Epithelial cell of proximal tubule (primary cell): ENCODE measurements at regions not wholly inside any gene's neighbourhood (a gene's known extent, or its start where the extent isn't known, plus 50 kb on each side); places are given as distances from the start of the nearest gene placed in this dataset.

Source experiments
- DNase-seq: peaks from one replicate; pipeline ENCODE4 v3.0.0-alpha.2; 2011; ENCODE audit warnings: low read depth
- H3K4me3 ChIP-seq: 2 replicates; pipeline ENCODE4 v1.5.1; 2011; ENCODE audit warnings: low read depth, mild to moderate bottlenecking, low read length
- TF ChIP-seq, protein P1 (sequence below): conservative IDR thresholded peaks from 2 replicates; pipeline ENCODE4 v1.5.1; 2012; ENCODE audit warnings: low read depth, mild to moderate bottlenecking, low read length

DNA sequence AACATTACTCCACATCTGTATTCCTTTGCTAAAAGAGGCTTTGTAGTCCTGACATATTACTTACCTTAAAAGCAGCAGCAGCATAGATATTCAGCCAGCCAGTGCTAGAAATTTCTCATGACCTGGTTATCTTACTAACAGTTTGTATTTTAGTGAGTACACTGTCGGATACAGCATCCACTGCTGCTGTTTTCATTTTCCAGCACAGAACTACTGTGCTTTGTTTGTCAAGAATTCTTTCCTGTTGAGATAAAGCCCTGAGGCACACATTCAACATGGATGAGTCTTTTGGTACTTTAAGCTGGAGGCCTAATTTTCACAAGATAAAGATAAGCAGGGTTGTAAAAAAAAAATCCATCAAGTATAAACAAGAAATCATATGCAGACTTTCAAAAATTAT, 311.2 kb upstream of the OPRM1 start:
- TF ChIP-seq, protein P1, sequence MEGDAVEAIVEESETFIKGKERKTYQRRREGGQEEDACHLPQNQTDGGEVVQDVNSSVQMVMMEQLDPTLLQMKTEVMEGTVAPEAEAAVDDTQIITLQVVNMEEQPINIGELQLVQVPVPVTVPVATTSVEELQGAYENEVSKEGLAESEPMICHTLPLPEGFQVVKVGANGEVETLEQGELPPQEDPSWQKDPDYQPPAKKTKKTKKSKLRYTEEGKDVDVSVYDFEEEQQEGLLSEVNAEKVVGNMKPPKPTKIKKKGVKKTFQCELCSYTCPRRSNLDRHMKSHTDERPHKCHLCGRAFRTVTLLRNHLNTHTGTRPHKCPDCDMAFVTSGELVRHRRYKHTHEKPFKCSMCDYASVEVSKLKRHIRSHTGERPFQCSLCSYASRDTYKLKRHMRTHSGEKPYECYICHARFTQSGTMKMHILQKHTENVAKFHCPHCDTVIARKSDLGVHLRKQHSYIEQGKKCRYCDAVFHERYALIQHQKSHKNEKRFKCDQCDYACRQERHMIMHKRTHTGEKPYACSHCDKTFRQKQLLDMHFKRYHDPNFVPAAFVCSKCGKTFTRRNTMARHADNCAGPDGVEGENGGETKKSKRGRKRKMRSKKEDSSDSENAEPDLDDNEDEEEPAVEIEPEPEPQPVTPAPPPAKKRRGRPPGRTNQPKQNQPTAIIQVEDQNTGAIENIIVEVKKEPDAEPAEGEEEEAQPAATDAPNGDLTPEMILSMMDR = no peak
- DNase-seq = no peak
- H3K4me3 ChIP-seq = no peak overlapping the region

DNA sequence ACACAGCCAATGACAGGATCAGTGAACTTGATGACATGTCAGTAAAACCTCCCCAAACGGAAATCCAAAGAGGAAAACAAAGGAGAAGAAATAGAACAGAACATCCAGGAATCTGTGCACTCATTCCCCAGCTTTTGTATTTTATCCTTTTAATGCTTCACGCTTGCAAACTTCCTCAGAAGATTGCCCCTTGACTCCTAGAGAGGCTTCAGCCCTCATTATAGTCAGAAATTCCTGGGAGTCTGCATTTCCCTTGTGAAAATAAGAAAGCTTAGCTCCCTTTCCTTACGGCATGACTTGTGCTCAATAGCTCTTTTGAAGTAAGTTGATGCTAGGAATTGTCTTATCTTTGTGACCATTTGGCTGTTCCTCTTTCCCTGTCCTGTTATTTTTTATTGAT, 313.6 kb upstream of the OPRM1 start:
- TF ChIP-seq, protein P1 = no peak
- no peak overlapping the region for H3K4me3 ChIP-seq
- no peak for DNase-seq

DNA sequence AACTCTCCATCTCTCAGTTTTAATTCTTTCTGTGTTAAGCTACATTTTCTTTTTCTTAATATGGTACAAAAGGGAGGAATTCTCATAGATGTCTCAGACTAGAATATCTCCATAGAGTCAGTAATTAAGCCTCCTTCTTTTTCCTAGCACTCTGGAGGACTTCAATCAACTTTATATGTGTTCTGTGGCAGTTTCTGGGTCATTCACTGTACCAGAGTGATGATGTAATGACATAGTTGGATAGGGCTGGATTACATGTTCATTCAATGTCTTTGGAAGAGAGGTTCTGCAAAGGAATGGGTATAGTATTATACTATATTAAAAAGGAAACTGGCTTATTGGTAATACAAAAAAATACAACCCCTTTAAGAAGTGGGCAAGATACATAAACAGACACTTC, 318.3 kb upstream of the OPRM1 start:
- H3K4me3 ChIP-seq = no peak overlapping the region
- DNase-seq = no peak
- TF ChIP-seq, protein P1 = no peak

DNA sequence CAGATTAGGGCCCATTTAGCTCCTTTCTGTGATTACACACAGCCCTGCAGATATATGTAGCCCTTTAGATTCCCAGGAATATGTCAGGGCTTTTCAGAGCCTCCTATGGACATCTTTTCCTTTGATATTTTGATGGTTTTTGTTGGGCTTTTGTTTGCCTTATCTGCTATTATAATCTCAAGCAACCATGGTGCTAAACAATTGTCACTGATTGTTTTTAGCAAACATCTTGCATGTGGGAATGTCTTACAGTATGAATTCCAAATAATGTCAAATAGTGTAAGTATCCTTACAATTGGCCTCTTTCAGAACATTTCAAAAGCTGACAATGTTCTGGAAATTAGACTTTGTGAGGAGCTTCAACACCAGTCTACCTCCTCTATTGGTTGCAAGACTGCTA, 333.6 kb upstream of the OPRM1 start:
- DNase-seq = no peak
- H3K4me3 ChIP-seq = no peak overlapping the region
- TF ChIP-seq, protein P1 = no peak

DNA sequence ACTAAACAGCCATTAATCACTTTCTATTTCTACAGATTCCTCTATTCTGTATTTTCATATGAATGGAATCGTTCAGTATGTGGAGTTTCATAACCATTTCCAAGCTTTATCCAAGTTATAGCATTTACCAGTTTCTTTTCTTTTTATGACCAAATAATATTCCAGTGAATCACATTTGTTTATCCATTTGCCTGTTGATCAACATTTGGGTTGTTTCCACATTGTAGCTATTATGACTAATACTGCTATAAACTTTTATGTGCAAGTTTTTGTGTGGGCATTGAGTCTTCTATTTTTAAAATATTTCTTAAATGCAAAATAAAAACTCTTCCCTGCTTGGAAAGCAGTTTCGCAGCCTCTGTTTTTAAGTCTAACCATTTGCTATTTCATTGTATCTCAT, 336.4 kb upstream of the OPRM1 start:
- no peak for DNase-seq
- TF ChIP-seq, protein P1 = no peak
- no peak overlapping the region for H3K4me3 ChIP-seq

DNA sequence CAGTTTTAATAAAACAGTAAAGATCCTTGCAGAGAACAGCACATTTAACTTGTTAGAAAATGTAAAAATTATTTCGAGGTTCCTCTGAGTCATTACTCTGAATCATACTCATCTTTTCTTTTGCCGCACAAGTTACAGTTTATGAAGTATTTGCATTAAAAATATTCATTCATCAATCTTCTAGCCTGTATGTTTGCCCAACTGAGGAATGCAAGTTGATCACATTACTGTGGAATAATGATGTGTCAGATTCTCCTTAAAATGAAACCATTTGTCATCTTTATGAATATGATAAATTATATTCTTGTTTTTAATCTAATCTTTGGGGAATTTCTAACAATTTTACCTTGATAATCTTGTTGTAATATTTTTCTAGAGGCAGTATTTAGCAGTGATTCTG, 340.4 kb upstream of the OPRM1 start:
- TF ChIP-seq, protein P1 = no peak
- no peak overlapping the region for H3K4me3 ChIP-seq
- no peak for DNase-seq

DNA sequence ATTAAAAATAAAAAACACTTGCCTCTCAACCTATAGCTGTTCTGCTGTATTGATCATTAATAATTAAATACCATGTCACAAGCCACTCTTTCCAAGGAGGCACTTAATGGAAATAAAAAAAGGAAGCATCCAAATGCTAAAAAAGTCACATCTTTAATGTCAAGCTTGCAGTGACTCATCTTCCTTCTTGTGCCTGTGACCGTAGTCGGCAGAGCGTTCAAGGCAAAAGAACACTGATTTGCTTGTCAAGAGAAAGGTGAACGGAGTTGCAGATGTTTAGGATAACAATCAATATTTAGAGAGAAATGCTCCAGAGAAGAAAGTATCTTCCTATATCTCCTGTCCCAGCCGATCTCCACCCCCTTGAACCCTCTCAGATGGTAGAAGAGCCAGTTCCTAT, 341.0 kb upstream of the OPRM1 start:
- H3K4me3 ChIP-seq = no peak overlapping the region
- TF ChIP-seq, protein P1 = no peak
- no peak for DNase-seq
